ENCODE measurements at regions not wholly inside any gene's neighbourhood (a gene's known extent, or its start where the extent isn't known, plus 50 kb on each side); places are given as distances from the start of the nearest gene placed in this dataset.

- DNase-seq (ENCODE audit: low read depth): peak; percentile 33
- no peak for TF ChIP-seq CTCF (IDR thresholded peaks at IDR 0.05; ENCODE audit: control insufficient read depth, insufficient read depth, low read depth, low read length, missing control alignments)
These were observed 80.4 kb upstream of the CDK6 start for GRCh38 chr7:92916770-92917224.

GRCh38 chr7:92915348-92915747 is 79.0 kb upstream of the CDK6 start:
- no peak for TF ChIP-seq CTCF (IDR thresholded peaks at IDR 0.05; ENCODE audit: control insufficient read depth, insufficient read depth, low read depth, low read length, missing control alignments)
- H3K4me3 ChIP-seq (ENCODE audit: control insufficient read depth, low read depth, low read length): no peak overlapping the region
- no peak for DNase-seq (ENCODE audit: low read depth)

More at GRCh38 chr7:92916770-92917224, 80.4 kb upstream of the CDK6 start:
- H3K4me3 ChIP-seq (ENCODE audit: control insufficient read depth, low read depth, low read length): no peak overlapping the region

GRCh38 chr7:92914645-92915044 is 78.3 kb upstream of the CDK6 start:
- no peak for TF ChIP-seq CTCF (IDR thresholded peaks at IDR 0.05; ENCODE audit: control insufficient read depth, insufficient read depth, low read depth, low read length, missing control alignments)
- DNase-seq (ENCODE audit: low read depth): no peak
- H3K4me3 ChIP-seq (ENCODE audit: control insufficient read depth, low read depth, low read length): no peak overlapping the region

- no peak for TF ChIP-seq CTCF (IDR thresholded peaks at IDR 0.05; ENCODE audit: control insufficient read depth, insufficient read depth, low read depth, low read length, missing control alignments)
- no peak overlapping the region for H3K4me3 ChIP-seq (ENCODE audit: control insufficient read depth, low read depth, low read length)
These were observed 77.5 kb upstream of the CDK6 start for GRCh38 chr7:92913849-92914248.

GRCh38 chr7:92910976-92911375 is 74.6 kb upstream of the CDK6 start:
- no peak for TF ChIP-seq CTCF (IDR thresholded peaks at IDR 0.05; ENCODE audit: control insufficient read depth, insufficient read depth, low read depth, low read length, missing control alignments)
- no peak for DNase-seq (ENCODE audit: low read depth)
- H3K4me3 ChIP-seq (ENCODE audit: control insufficient read depth, low read depth, low read length): no peak overlapping the region

More at GRCh38 chr7:92913849-92914248, 77.5 kb upstream of the CDK6 start:
- DNase-seq (ENCODE audit: low read depth): no peak

- no peak overlapping the region for H3K4me3 ChIP-seq (ENCODE audit: control insufficient read depth, low read depth, low read length)
- no peak for TF ChIP-seq CTCF (IDR thresholded peaks at IDR 0.05; ENCODE audit: control insufficient read depth, insufficient read depth, low read depth, low read length, missing control alignments)
- DNase-seq (ENCODE audit: low read depth): no peak
These were observed 73.5 kb upstream of the CDK6 start for GRCh38 chr7:92909686-92910475.
